Activated T-helper 1 cell treated with anti-CD3 and anti-CD28 coated beads, Interleukin-12 subunit alpha, Interleukin-12 subunit beta, Interleukin-2, Interleukin-4 antibody, amounts not matched to agents 30 ng/mL and 10 ng/mL and 1 ng/mL, durations not matched to agents 14 hours and 24 hours and 36 hours (primary cell): ENCODE measurements at regions not wholly inside any gene's neighbourhood (a gene's known extent, or its start where the extent isn't known, plus 50 kb on each side); places are given as distances from the start of the nearest gene placed in this dataset.
"Not testable (repeated sequence)": the region's sequence is repeated elsewhere in the genome, so short reads cannot be mapped to it uniquely, and the experiment has no call there.

Experiments
- DNase-seq: peaks from one replicate; pipeline ENCODE4 v3.0.0; 2021; ENCODE audit warnings: low spot score
- H3K27ac Mint-ChIP-seq: one replicate; pipeline ENCODE4 v1.8.0; 2021; ENCODE audit warnings: mild to moderate bottlenecking, mixed read lengths
- H3K27me3 Mint-ChIP-seq: one replicate; pipeline ENCODE4 v1.8.0; 2022; ENCODE audit warnings: mild to moderate bottlenecking, moderate library complexity, mixed read lengths; ENCODE audit not compliant: insufficient read depth
- H3K36me3 Mint-ChIP-seq: one replicate; pipeline ENCODE4 v1.8.0; 2021; ENCODE audit warnings: low read depth, mixed read lengths
- H3K4me1 Mint-ChIP-seq: one replicate; pipeline ENCODE4 v1.8.0; 2021; ENCODE audit warnings: low read depth, mixed read lengths
- H3K4me3 Mint-ChIP-seq: one replicate; pipeline ENCODE4 v1.8.0; 2021; ENCODE audit warnings: mild to moderate bottlenecking, moderate library complexity, mixed read lengths
- H3K9me3 Mint-ChIP-seq: one replicate; pipeline ENCODE4 v1.8.0; 2021; ENCODE audit warnings: mixed read lengths
- intact Hi-C: fragments of 100-400 bp; cut with micrococcal nuclease; formaldehyde crosslinking; loops from one replicate; pipeline ENCODE4 v1.15.1; 2024

DNA sequence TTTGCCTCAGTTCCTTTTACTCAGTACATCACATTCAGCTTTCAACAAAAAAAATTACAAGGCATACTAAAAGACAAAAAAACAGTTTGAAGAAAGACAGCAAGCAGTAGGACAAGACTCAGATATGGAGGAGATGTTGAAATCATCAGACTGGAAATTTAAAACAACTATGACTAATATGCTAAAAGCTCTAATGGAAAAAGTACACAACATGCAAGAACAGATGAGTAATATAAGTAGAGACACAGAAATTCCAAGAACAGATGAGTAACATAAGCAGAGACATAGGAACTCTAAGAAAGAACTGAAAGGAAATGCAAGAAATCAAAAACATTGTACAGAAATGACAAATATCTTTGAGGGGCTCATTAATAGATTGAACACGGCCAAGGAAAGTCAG, 402.6 kb downstream of the NEBL start:
- H3K27me3 Mint-ChIP-seq = peaks cover 2% of the 10 kb centered on the region
- H3K27ac Mint-ChIP-seq = no peak overlapping the region
- intact Hi-C loops = no loop called here
- H3K9me3 Mint-ChIP-seq = peaks cover 24% of the 10 kb centered on the region
- H3K36me3 Mint-ChIP-seq = no peaks in the 10 kb centered on the region
- no peak overlapping the region for H3K4me3 Mint-ChIP-seq
- DNase-seq = no peak
- H3K4me1 Mint-ChIP-seq = no peaks in the 10 kb centered on the region

GRCh38 chr10:20492447-20492846, 404.7 kb downstream of the NEBL start:
- no peaks in the 10 kb centered on the region for H3K36me3 Mint-ChIP-seq
- no peak for DNase-seq
- H3K9me3 Mint-ChIP-seq = peaks cover 20% of the 10 kb centered on the region
- no peak overlapping the region for H3K27ac Mint-ChIP-seq
- no peaks in the 10 kb centered on the region for H3K4me1 Mint-ChIP-seq
- intact Hi-C loops = no loop called here
- peaks cover 2% of the 10 kb centered on the region for H3K27me3 Mint-ChIP-seq
- no peak overlapping the region for H3K4me3 Mint-ChIP-seq

DNA sequence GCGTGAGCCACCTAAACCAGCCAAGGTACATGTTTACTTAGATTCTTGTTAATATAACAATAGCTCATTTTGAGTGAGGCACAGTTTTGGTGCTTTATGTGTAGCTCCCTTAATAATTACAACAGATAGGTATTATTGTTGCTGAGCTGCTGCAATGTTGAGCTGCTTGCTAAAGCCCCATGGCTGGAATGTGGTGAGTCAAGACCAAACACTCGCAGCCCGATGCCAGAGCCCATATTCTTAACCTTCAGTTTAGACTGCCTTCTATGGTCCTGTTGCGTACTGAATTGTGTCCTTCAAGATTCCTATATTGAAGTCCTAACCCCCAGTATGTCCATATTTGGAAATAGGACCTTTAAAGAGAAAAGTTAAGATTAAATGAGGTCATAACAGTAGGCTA, 407.1 kb downstream of the NEBL start:
- H3K4me1 Mint-ChIP-seq = no peaks in the 10 kb centered on the region
- no peak for DNase-seq
- no peak overlapping the region for H3K27ac Mint-ChIP-seq
- H3K27me3 Mint-ChIP-seq = no peaks in the 10 kb centered on the region
- no peaks in the 10 kb centered on the region for H3K36me3 Mint-ChIP-seq
- H3K9me3 Mint-ChIP-seq = peaks cover 16% of the 10 kb centered on the region
- H3K4me3 Mint-ChIP-seq = no peak overlapping the region
- intact Hi-C loops = no loop called here

GRCh38 chr10:20486791-20487190, 410.3 kb downstream of the NEBL start:
- DNase-seq = no peak
- Mint-ChIP-seq H3K9me3 (peaks cover 10% of the 10 kb centered on the region), H3K36me3 (no peaks in the 10 kb centered on the region), H3K27ac (no peak overlapping the region), H3K4me1 (no peaks in the 10 kb centered on the region), H3K4me3 (no peak overlapping the region), H3K27me3 (no peaks in the 10 kb centered on the region)
- intact Hi-C loops = no loop called here

DNA sequence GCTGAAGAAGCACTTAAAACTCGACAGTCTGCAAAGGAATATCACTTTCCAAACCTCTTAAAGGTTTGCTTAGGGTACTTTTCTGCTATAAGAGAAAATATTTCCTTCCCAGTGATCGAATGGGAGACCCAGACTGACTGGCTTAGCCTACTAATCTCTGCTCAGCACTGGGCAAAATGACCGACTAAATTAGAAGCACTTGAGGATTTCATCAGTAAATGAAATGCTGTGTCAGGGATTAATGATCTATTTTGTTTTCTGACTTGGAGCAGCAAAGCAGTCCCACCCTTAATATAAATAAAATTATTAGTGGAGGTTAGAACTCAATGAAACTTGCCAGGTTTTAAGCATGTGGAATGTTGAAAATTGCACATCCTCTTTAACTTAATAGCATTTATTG, 411.6 kb downstream of the NEBL start:
- no peaks in the 10 kb centered on the region for H3K27me3 Mint-ChIP-seq
- H3K4me1 Mint-ChIP-seq = no peaks in the 10 kb centered on the region
- DNase-seq = no peak
- intact Hi-C loops = no loop called here
- no peaks in the 10 kb centered on the region for H3K36me3 Mint-ChIP-seq
- H3K27ac Mint-ChIP-seq = no peak overlapping the region
- H3K9me3 Mint-ChIP-seq = peaks cover 10% of the 10 kb centered on the region
- H3K4me3 Mint-ChIP-seq = no peak overlapping the region

GRCh38 chr10:20481054-20481453, 416.1 kb downstream of the NEBL start:
- no peak overlapping the region for H3K27ac Mint-ChIP-seq
- no peak overlapping the region for H3K4me3 Mint-ChIP-seq
- H3K27me3 Mint-ChIP-seq = no peaks in the 10 kb centered on the region
- H3K4me1 Mint-ChIP-seq = no peaks in the 10 kb centered on the region
- no peak for DNase-seq
- H3K9me3 Mint-ChIP-seq = peaks cover 10% of the 10 kb centered on the region
- H3K36me3 Mint-ChIP-seq = no peaks in the 10 kb centered on the region
- intact Hi-C loops = no loop called here

DNA sequence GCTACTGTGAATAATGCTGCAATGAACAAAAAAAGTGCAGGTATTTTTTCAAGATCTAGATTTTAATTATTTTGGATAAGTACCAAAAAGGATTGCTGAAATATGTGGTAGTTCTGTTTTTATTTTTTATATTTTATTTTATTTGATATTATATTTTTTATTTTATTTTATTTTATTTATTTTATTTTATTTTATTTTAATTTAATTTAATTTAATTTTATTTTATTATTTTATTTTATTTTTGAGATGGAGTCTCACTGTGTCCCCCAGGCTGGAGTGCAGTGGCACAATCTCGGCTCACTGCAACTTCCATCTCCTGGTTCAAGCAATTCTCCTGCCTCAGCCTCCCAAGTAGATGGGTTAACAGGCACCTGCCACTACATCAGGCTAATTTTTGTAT, 416.5 kb downstream of the NEBL start:
- H3K9me3 Mint-ChIP-seq = peaks cover 10% of the 10 kb centered on the region
- H3K36me3 Mint-ChIP-seq, DNase-seq, H3K27ac Mint-ChIP-seq, intact Hi-C loops, H3K4me1 Mint-ChIP-seq, H3K4me3 Mint-ChIP-seq, H3K27me3 Mint-ChIP-seq: not testable (repeated sequence)

- no peaks in the 10 kb centered on the region for H3K36me3 Mint-ChIP-seq
- no peaks in the 10 kb centered on the region for H3K27me3 Mint-ChIP-seq
- no peak overlapping the region for H3K4me3 Mint-ChIP-seq
Observed at GRCh38 chr10:20474064-20474463, 423.0 kb downstream of the NEBL start.

DNA sequence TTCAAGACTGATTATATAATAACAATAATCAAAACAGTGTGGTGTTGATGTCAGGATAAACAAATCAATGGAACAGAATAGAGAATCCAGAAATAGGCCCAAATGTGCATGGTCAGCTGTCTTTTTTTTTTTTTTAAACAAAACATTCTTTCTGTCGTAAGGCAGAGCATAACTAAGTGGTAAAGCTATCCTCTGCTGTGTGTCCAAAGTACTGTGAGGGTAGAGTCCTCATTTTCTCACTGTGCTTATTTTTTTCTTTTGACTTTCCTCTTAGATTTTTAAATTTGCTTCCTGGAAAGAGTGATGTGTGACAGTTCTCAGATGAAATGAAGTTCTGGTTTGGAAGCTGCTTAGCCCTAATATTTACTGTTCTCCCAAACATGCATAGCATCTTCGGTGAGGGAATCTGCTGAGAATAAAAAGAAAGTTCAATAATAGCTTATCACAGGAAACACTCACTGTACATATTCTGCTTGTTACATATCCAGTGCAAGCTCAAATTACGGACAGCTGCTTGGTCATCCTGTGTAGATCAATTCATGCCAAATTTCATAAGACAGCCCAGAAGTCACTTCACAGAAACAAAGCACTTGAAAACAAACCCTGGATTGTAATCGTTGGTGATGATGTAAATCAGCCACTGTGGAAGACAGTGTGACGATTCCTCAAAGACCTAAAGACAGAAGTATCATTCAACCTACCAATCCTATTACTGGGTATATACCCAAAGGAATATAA, 423.9 kb downstream of the NEBL start:
- no peak for DNase-seq
- intact Hi-C loops = no loop called here
- Mint-ChIP-seq H3K27ac (no peak overlapping the region), H3K27me3 (no peaks in the 10 kb centered on the region), H3K4me3 (no peak overlapping the region), H3K4me1 (no peaks in the 10 kb centered on the region), H3K9me3 (no peaks in the 10 kb centered on the region), H3K36me3 (no peaks in the 10 kb centered on the region)

More at GRCh38 chr10:20474064-20474463, 423.0 kb downstream of the NEBL start:
- Mint-ChIP-seq H3K4me1 (no peaks in the 10 kb centered on the region), H3K27ac (no peak overlapping the region), H3K9me3 (no peaks in the 10 kb centered on the region)
- DNase-seq = no peak
- intact Hi-C loops = no loop called here

DNA sequence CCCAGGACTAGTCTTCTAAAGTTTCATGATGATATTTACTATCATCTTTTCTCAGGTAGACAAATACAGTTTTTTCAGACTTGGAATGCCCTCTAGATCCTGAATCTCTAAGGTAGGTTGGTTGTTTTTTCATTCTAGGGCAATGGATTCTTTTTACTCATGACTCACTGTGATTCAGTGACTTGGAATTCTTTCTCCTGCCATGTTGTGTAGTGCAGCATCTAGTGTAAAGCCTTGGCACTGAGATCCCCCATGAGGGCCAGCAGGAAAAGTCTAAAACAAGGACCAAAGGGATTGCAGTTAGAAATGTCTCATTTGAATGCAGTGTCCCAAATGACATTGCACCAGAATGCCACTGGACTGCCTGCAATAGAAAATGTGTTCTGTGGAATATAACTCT, 430.4 kb downstream of the NEBL start:
- H3K27ac Mint-ChIP-seq = no peak overlapping the region
- no peaks in the 10 kb centered on the region for H3K36me3 Mint-ChIP-seq
- intact Hi-C loops = no loop called here
- no peaks in the 10 kb centered on the region for H3K4me1 Mint-ChIP-seq
- no peaks in the 10 kb centered on the region for H3K27me3 Mint-ChIP-seq
- no peak for DNase-seq
- no peak overlapping the region for H3K4me3 Mint-ChIP-seq
- H3K9me3 Mint-ChIP-seq = peaks cover 11% of the 10 kb centered on the region

- Mint-ChIP-seq H3K4me3 (no peak overlapping the region), H3K4me1 (no peaks in the 10 kb centered on the region)
- intact Hi-C loops = no loop called here
Observed at GRCh38 chr10:20457649-20458048, 439.5 kb downstream of the NEBL start.

DNA sequence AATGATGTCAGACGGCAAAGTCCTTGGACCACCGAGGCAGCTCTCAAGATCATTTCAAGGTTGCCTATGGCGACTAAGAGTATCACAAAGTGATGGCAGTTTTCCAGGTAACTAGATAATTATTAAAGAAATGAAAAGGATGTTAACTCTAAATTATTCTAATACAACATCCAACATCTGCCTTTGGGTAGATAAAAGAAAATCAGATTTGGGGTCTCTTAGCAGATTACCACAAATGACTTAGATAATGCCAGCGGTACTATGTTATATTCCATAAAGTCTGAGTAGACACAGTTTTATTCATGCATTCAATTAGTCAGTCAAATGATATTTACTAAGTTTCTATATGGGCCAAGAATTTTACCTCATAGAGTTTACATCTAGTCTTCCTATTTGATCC, 441.3 kb downstream of the NEBL start:
- Mint-ChIP-seq H3K36me3 (no peaks in the 10 kb centered on the region), H3K4me1 (no peaks in the 10 kb centered on the region), H3K27me3 (no peaks in the 10 kb centered on the region)

More at GRCh38 chr10:20457649-20458048, 439.5 kb downstream of the NEBL start:
- no peaks in the 10 kb centered on the region for H3K27me3 Mint-ChIP-seq
- no peak overlapping the region for H3K27ac Mint-ChIP-seq
- no peaks in the 10 kb centered on the region for H3K36me3 Mint-ChIP-seq
- DNase-seq = no peak
- H3K9me3 Mint-ChIP-seq = peaks cover 20% of the 10 kb centered on the region

GRCh38 chr10:20454331-20454730, 442.8 kb downstream of the NEBL start:
- no peak for DNase-seq
- no peak overlapping the region for H3K27ac Mint-ChIP-seq
- H3K4me1 Mint-ChIP-seq = no peaks in the 10 kb centered on the region
- H3K9me3 Mint-ChIP-seq = peaks cover 9% of the 10 kb centered on the region
- no peaks in the 10 kb centered on the region for H3K36me3 Mint-ChIP-seq
- intact Hi-C loops = no loop called here
- H3K4me3 Mint-ChIP-seq = no peak overlapping the region
- H3K27me3 Mint-ChIP-seq = no peaks in the 10 kb centered on the region

More for the DNA sequence above, 441.3 kb downstream of the NEBL start:
- Mint-ChIP-seq H3K27ac (no peak overlapping the region), H3K9me3 (peaks cover 17% of the 10 kb centered on the region), H3K4me3 (no peak overlapping the region)
- intact Hi-C loops = no loop called here
- DNase-seq = no peak
